Activated naive CD4-positive, alpha-beta T cell treated with anti-CD3 and anti-CD28 coated beads, Interleukin-2, amount 10 ng/mL, durations not matched to agents 7 days and 5 days (primary cell): ENCODE measurements at regions not wholly inside any gene's neighbourhood (a gene's known extent, or its start where the extent isn't known, plus 50 kb on each side); places are given as distances from the start of the nearest gene placed in this dataset.

Experiments used
- CTCF ChIA-PET: fragments of 350-600 bp; sonication (Branson Sonifier 250); formaldehyde crosslinking; loops from one replicate; lab custom pipeline; 2021; ENCODE audit warnings: antibody characterized with exemption; lab: Charles Lee
- DNase-seq: peaks from one replicate; pipeline ENCODE4 v3.0.0-alpha.2; 2020
- H3K27ac Mint-ChIP-seq: one replicate; pipeline ENCODE4 v1.8.0; 2021; ENCODE audit warnings: mild to moderate bottlenecking, moderate library complexity, mixed read lengths
- H3K27me3 Mint-ChIP-seq: one replicate; pipeline ENCODE4 v1.8.0; 2021; ENCODE audit warnings: mild to moderate bottlenecking, mixed read lengths
- H3K36me3 Mint-ChIP-seq: one replicate; pipeline ENCODE4 v1.8.0; 2021; ENCODE audit warnings: mixed read lengths
- H3K4me1 Mint-ChIP-seq: one replicate; pipeline ENCODE4 v1.8.0; 2021; ENCODE audit warnings: mixed read lengths
- H3K4me3 Mint-ChIP-seq: one replicate; pipeline ENCODE4 v1.8.0; 2021; ENCODE audit warnings: mild to moderate bottlenecking, moderate library complexity, mixed read lengths
- H3K9me3 Mint-ChIP-seq: one replicate; pipeline ENCODE4 v1.8.0; 2021; ENCODE audit warnings: mixed read lengths

- Mint-ChIP-seq H3K27me3 (no peaks in the 10 kb centered on the region), H3K4me1 (no peaks in the 10 kb centered on the region), H3K36me3 (no peaks in the 10 kb centered on the region), H3K9me3 (peaks cover 3% of the 10 kb centered on the region), H3K27ac (no peak overlapping the region), H3K4me3 (no peak overlapping the region)
- CTCF ChIA-PET, result no interaction called here
- DNase-seq, result no peak
Observed at GRCh38 chr16:52293204-52293603, 253.7 kb downstream of the TOX3 start.

- no peak for DNase-seq
- H3K36me3 Mint-ChIP-seq, result no peaks in the 10 kb centered on the region
- CTCF ChIA-PET, result no interaction called here
- no peak overlapping the region for H3K4me3 Mint-ChIP-seq
- H3K9me3 Mint-ChIP-seq, result peaks cover 4% of the 10 kb centered on the region
- H3K27ac Mint-ChIP-seq, result no peak overlapping the region
- no peaks in the 10 kb centered on the region for H3K27me3 Mint-ChIP-seq
- H3K4me1 Mint-ChIP-seq, result no peaks in the 10 kb centered on the region
Observed at GRCh38 chr16:52283584-52284375, 263.2 kb downstream of the TOX3 start.

GRCh38 chr16:52283018-52283417, 263.9 kb downstream of the TOX3 start:
- Mint-ChIP-seq H3K27me3 (no peaks in the 10 kb centered on the region), H3K4me1 (no peaks in the 10 kb centered on the region), H3K4me3 (no peak overlapping the region), H3K36me3 (no peaks in the 10 kb centered on the region), H3K9me3 (peaks cover 4% of the 10 kb centered on the region), H3K27ac (no peak overlapping the region)
- DNase-seq, result no peak
- CTCF ChIA-PET, result no interaction called here

- Mint-ChIP-seq H3K27me3 (no peaks in the 10 kb centered on the region), H3K9me3 (peaks cover 6% of the 10 kb centered on the region), H3K27ac (no peak overlapping the region), H3K4me1 (no peaks in the 10 kb centered on the region), H3K36me3 (no peaks in the 10 kb centered on the region), H3K4me3 (no peak overlapping the region)
- CTCF ChIA-PET, result interaction anchor here (1.0 kb wide), 1 partner anchor 16 kb away, joined by 4 read pairs; no protein-coding TSS in a partner anchor
- DNase-seq, result no peak
Observed at GRCh38 chr16:52280086-52280485, 266.9 kb downstream of the TOX3 start.

GRCh38 chr16:52271088-52271750, 275.7 kb downstream of the TOX3 start:
- H3K9me3 Mint-ChIP-seq, result no peaks in the 10 kb centered on the region
- CTCF ChIA-PET, result no interaction called here
- H3K4me3 Mint-ChIP-seq, result no peak overlapping the region
- no peaks in the 10 kb centered on the region for H3K36me3 Mint-ChIP-seq
- H3K27ac Mint-ChIP-seq, result no peak overlapping the region
- DNase-seq, result no peak
- no peaks in the 10 kb centered on the region for H3K27me3 Mint-ChIP-seq
- no peaks in the 10 kb centered on the region for H3K4me1 Mint-ChIP-seq

- H3K36me3 Mint-ChIP-seq, result no peaks in the 10 kb centered on the region
- no peaks in the 10 kb centered on the region for H3K9me3 Mint-ChIP-seq
- CTCF ChIA-PET, result no interaction called here
- DNase-seq, result no peak
- no peaks in the 10 kb centered on the region for H3K4me1 Mint-ChIP-seq
- H3K27ac Mint-ChIP-seq, result no peak overlapping the region
- no peak overlapping the region for H3K4me3 Mint-ChIP-seq
- H3K27me3 Mint-ChIP-seq, result no peaks in the 10 kb centered on the region
Observed at GRCh38 chr16:52265446-52265861, 281.5 kb downstream of the TOX3 start.

GRCh38 chr16:52257534-52257933, 289.4 kb downstream of the TOX3 start:
- peaks cover 1% of the 10 kb centered on the region for H3K36me3 Mint-ChIP-seq
- H3K27ac Mint-ChIP-seq, result no peak overlapping the region
- peaks cover 7% of the 10 kb centered on the region for H3K9me3 Mint-ChIP-seq
- no peak overlapping the region for H3K4me3 Mint-ChIP-seq
- no peak for DNase-seq
- no peaks in the 10 kb centered on the region for H3K27me3 Mint-ChIP-seq
- CTCF ChIA-PET, result no interaction called here
- no peaks in the 10 kb centered on the region for H3K4me1 Mint-ChIP-seq

GRCh38 chr16:52256310-52257078, 290.4 kb downstream of the TOX3 start:
- Mint-ChIP-seq H3K36me3 (peaks cover 1% of the 10 kb centered on the region), H3K4me3 (no peak overlapping the region), H3K9me3 (peaks cover 7% of the 10 kb centered on the region), H3K4me1 (no peaks in the 10 kb centered on the region), H3K27ac (no peak overlapping the region), H3K27me3 (no peaks in the 10 kb centered on the region)
- CTCF ChIA-PET, result interaction anchor here (0.6 kb wide), 1 partner anchor 65 kb away, joined by 3 read pairs; no protein-coding TSS in a partner anchor
- no peak for DNase-seq

GRCh38 chr16:52254746-52255145, 292.2 kb downstream of the TOX3 start:
- Mint-ChIP-seq H3K27ac (no peak overlapping the region), H3K4me3 (no peak overlapping the region), H3K9me3 (peaks cover 4% of the 10 kb centered on the region), H3K4me1 (no peaks in the 10 kb centered on the region), H3K36me3 (no peaks in the 10 kb centered on the region), H3K27me3 (no peaks in the 10 kb centered on the region)
- CTCF ChIA-PET, result no interaction called here
- no peak for DNase-seq

- peaks cover 8% of the 10 kb centered on the region for H3K9me3 Mint-ChIP-seq
- CTCF ChIA-PET, result no interaction called here
Observed at GRCh38 chr16:52252680-52253079, 294.3 kb downstream of the TOX3 start.

GRCh38 chr16:52251495-52251894, 295.4 kb downstream of the TOX3 start:
- Mint-ChIP-seq H3K27me3 (no peaks in the 10 kb centered on the region), H3K36me3 (no peaks in the 10 kb centered on the region), H3K4me3 (no peak overlapping the region), H3K27ac (no peak overlapping the region), H3K4me1 (no peaks in the 10 kb centered on the region), H3K9me3 (peaks cover 13% of the 10 kb centered on the region)
- DNase-seq, result no peak
- CTCF ChIA-PET, result no interaction called here

More at GRCh38 chr16:52252680-52253079, 294.3 kb downstream of the TOX3 start:
- H3K4me1 Mint-ChIP-seq, result no peaks in the 10 kb centered on the region
- no peaks in the 10 kb centered on the region for H3K27me3 Mint-ChIP-seq
- H3K4me3 Mint-ChIP-seq, result no peak overlapping the region
- no peak for DNase-seq
- H3K36me3 Mint-ChIP-seq, result no peaks in the 10 kb centered on the region
- no peak overlapping the region for H3K27ac Mint-ChIP-seq

GRCh38 chr16:52247737-52248136, 299.2 kb downstream of the TOX3 start:
- H3K9me3 Mint-ChIP-seq, result peaks cover 9% of the 10 kb centered on the region
- H3K27me3 Mint-ChIP-seq, result no peaks in the 10 kb centered on the region
- DNase-seq, result no peak
- H3K27ac Mint-ChIP-seq, result no peak overlapping the region
- H3K36me3 Mint-ChIP-seq, result no peaks in the 10 kb centered on the region
- no peak overlapping the region for H3K4me3 Mint-ChIP-seq
- no peaks in the 10 kb centered on the region for H3K4me1 Mint-ChIP-seq
- CTCF ChIA-PET, result no interaction called here

GRCh38 chr16:52238710-52239109, 308.2 kb downstream of the TOX3 start:
- H3K27me3 Mint-ChIP-seq, result no peaks in the 10 kb centered on the region
- CTCF ChIA-PET, result no interaction called here
- H3K9me3 Mint-ChIP-seq, result peaks cover 2% of the 10 kb centered on the region
- H3K27ac Mint-ChIP-seq, result no peak overlapping the region
- H3K4me1 Mint-ChIP-seq, result no peaks in the 10 kb centered on the region
- DNase-seq, result no peak
- H3K36me3 Mint-ChIP-seq, result no peaks in the 10 kb centered on the region
- H3K4me3 Mint-ChIP-seq, result no peak overlapping the region

- no peaks in the 10 kb centered on the region for H3K36me3 Mint-ChIP-seq
- H3K9me3 Mint-ChIP-seq, result peaks cover 2% of the 10 kb centered on the region
- no peak overlapping the region for H3K27ac Mint-ChIP-seq
- no peak for DNase-seq
- CTCF ChIA-PET, result no interaction called here
- H3K27me3 Mint-ChIP-seq, result no peaks in the 10 kb centered on the region
- no peak overlapping the region for H3K4me3 Mint-ChIP-seq
- H3K4me1 Mint-ChIP-seq, result no peaks in the 10 kb centered on the region
Observed at GRCh38 chr16:52237823-52238222, 309.1 kb downstream of the TOX3 start.
